IMR-90 (cell line): ENCODE measurements at regions not wholly inside any gene's neighbourhood (a gene's known extent, or its start where the extent isn't known, plus 50 kb on each side); places are given as distances from the start of the nearest gene placed in this dataset.

Source experiments
- ATAC-seq: fragments of 200-7000 bp; cut with Tn5 transposase; 2 replicates; pipeline ENCODE4 v1.9.1; 2020; ENCODE audit warnings: low read depth, mild to moderate bottlenecking, moderate library complexity
- BruUV-seq: library from RNA; stranded (reverse); fragments of 400-500 nt; replicated peaks from 2 replicates; lab custom pipeline; 2021; lab: Mats Ljungman, UMichigan
- CTCF ChIA-PET: fragments of 300-600 bp; formaldehyde crosslinking; extraction: SDS; loops from one replicate; lab custom pipeline; 2021; ENCODE audit warnings: antibody characterized with exemption; lab: Yijun Ruan, JAX
- POLR2A ChIA-PET: fragments of 300-600 bp; sonication (Branson Sonifier 250); formaldehyde crosslinking; loops from one replicate; lab custom pipeline; 2022; ENCODE audit warnings: antibody characterized with exemption; ENCODE audit not compliant: unreplicated experiment; lab: Charles Lee
- DNase-seq: peaks from one replicate; pipeline ENCODE4 v3.0.0; 2013
- H2AFZ ChIP-seq: replicated peaks from 2 replicates; pipeline ENCODE3; 2013; ENCODE audit warnings: low read length, mild to moderate bottlenecking; ENCODE audit not compliant: poor library complexity
- H2AK5ac ChIP-seq: 2 replicates; pipeline ENCODE4 v1.6.1; 2013; ENCODE audit warnings: low read depth, low read length, inconsistent platforms
- H2AK9ac ChIP-seq: replicated peaks from 2 replicates; pipeline ENCODE3; 2013; ENCODE audit warnings: mild to moderate bottlenecking, low read depth, low read length, moderate library complexity; ENCODE audit not compliant: poor library complexity
- H2BK120ac ChIP-seq: 2 replicates; pipeline ENCODE4 v1.6.1; 2013; ENCODE audit warnings: low read depth, low read length, inconsistent platforms
- H2BK15ac ChIP-seq: 3 replicates; pipeline ENCODE4 v1.6.1; 2013; ENCODE audit warnings: low read depth, low read length, inconsistent platforms
- H2BK20ac ChIP-seq: 2 replicates; pipeline ENCODE4 v1.6.1; 2013; ENCODE audit warnings: low read depth, mild to moderate bottlenecking, inconsistent platforms, low read length, moderate library complexity
- H2BK5ac ChIP-seq: 2 replicates; pipeline ENCODE4 v1.6.1; 2013; ENCODE audit warnings: mild to moderate bottlenecking, low read depth, low read length, inconsistent platforms; ENCODE audit not compliant: poor library complexity, severe bottlenecking
- H3K14ac ChIP-seq: replicated peaks from 2 replicates; pipeline ENCODE4 v1.6.1; 2013; ENCODE audit warnings: low read depth, low read length, inconsistent platforms
- H3K18ac ChIP-seq: 2 replicates; pipeline ENCODE4 v1.6.1; 2013; ENCODE audit warnings: low read depth, low read length, control low read depth
- H3K23ac ChIP-seq: 2 replicates; pipeline ENCODE4 v1.6.1; 2013; ENCODE audit warnings: low read depth, low read length, inconsistent platforms
- H3K27ac ChIP-seq: 2 replicates; pipeline ENCODE4 v1.5.1; 2013; ENCODE audit warnings: mild to moderate bottlenecking, control low read depth, low read length; ENCODE audit not compliant: insufficient read depth
- H3K27me3 ChIP-seq: 2 replicates; pipeline ENCODE4 v1.6.1; 2013; ENCODE audit warnings: low read length; ENCODE audit not compliant: control insufficient read depth, insufficient read depth
- H3K36me3 ChIP-seq: 2 replicates; pipeline ENCODE4 v1.6.1; 2013; ENCODE audit warnings: low read length, mixed read lengths; ENCODE audit not compliant: control insufficient read depth, insufficient read depth
- H3K4ac ChIP-seq: 2 replicates; pipeline ENCODE4 v1.6.1; 2013; ENCODE audit warnings: low read depth, low read length, inconsistent platforms
- H3K4me1 ChIP-seq: 2 replicates; pipeline ENCODE4 v1.6.1; 2013; ENCODE audit warnings: low read length, mixed read lengths; ENCODE audit not compliant: control insufficient read depth, insufficient read depth
- H3K4me2 ChIP-seq: 2 replicates; pipeline ENCODE4 v1.6.1; 2013; ENCODE audit warnings: low read depth, mild to moderate bottlenecking, control low read depth, low read length, moderate library complexity
- H3K4me3 ChIP-seq: 2 replicates; pipeline ENCODE4 v1.5.1; 2013; ENCODE audit warnings: low read depth, mild to moderate bottlenecking, control low read depth, low read length, moderate library complexity; ENCODE audit not compliant: insufficient read depth
- H3K56ac ChIP-seq: 2 replicates; pipeline ENCODE4 v1.6.1; 2013; ENCODE audit warnings: low read length, inconsistent platforms; ENCODE audit not compliant: insufficient read depth; ENCODE audit errors: extremely low read depth
- H3K79me1 ChIP-seq, 2 experiments: 2 replicates each; pipeline ENCODE4 v1.6.1; 2013; ENCODE audit warnings: low read length in 2 of 2, inconsistent platforms in 1 of 2, low read depth in 1 of 2
- H3K9ac ChIP-seq: 2 replicates; pipeline ENCODE4 v1.6.1; 2013; ENCODE audit warnings: low read depth, low read length, control low read depth
- H3K9me1 ChIP-seq: 2 replicates; pipeline ENCODE4 v1.6.1; 2013; ENCODE audit warnings: low read length, inconsistent platforms; ENCODE audit not compliant: insufficient read depth
- H3K9me3 ChIP-seq: 2 replicates; pipeline ENCODE4 v1.6.1; 2013; ENCODE audit warnings: low read length; ENCODE audit not compliant: control insufficient read depth, insufficient read depth
- H4K20me1 ChIP-seq: 2 replicates; pipeline ENCODE4 v1.6.1; 2013; ENCODE audit warnings: low read length, inconsistent platforms; ENCODE audit not compliant: insufficient read depth
- H4K5ac ChIP-seq: 2 replicates; pipeline ENCODE4 v1.6.1; 2013; ENCODE audit warnings: mild to moderate bottlenecking, low read depth, low read length, control low read depth
- H4K8ac ChIP-seq, 2 experiments: 2 replicates each; pipeline ENCODE4 v1.6.1; 2013; ENCODE audit warnings: low read depth in 2 of 2, low read length in 2 of 2, control low read depth in 1 of 2, inconsistent platforms in 1 of 2
- H4K91ac ChIP-seq: 2 replicates; pipeline ENCODE4 v1.6.1; 2013; ENCODE audit warnings: low read depth, low read length, inconsistent platforms; ENCODE audit not compliant: insufficient read depth
- BHLHE40 ChIP-seq: fragments of 150-350 bp; IDR thresholded peaks from 2 replicates; pipeline ENCODE4 v1.6.1; 2016; ENCODE audit warnings: mild to moderate bottlenecking, low read depth, low read length
- CHD1 ChIP-seq: IDR thresholded peaks from 2 replicates; pipeline ENCODE4 v1.6.1; 2012; ENCODE audit warnings: low read depth, low read length, improper control_type of control experiment
- CTCF ChIP-seq: conservative IDR thresholded peaks from 2 replicates; pipeline ENCODE4 v1.5.1; 2012; ENCODE audit warnings: mild to moderate bottlenecking, low read depth, low read length, improper control_type of control experiment
- FOS ChIP-seq: fragments of 150-350 bp; IDR thresholded peaks from 2 replicates; pipeline ENCODE4 v1.6.1; 2016; ENCODE audit warnings: low read depth, low read length
- MAFK ChIP-seq: IDR thresholded peaks from 2 replicates; pipeline ENCODE4 v1.6.1; 2012; ENCODE audit warnings: low read depth, low read length, improper control_type of control experiment
- MXI1 ChIP-seq: IDR thresholded peaks from 2 replicates; pipeline ENCODE4 v1.6.1; 2012; ENCODE audit warnings: low read depth, mild to moderate bottlenecking, low read length, moderate library complexity, borderline replicate concordance
- NFE2L2 ChIP-seq: fragments of 150-350 bp; IDR thresholded peaks from 2 replicates; pipeline ENCODE4 v1.6.1; 2016; ENCODE audit warnings: low read depth, mild to moderate bottlenecking, low read length
- POLR2A ChIP-seq: IDR thresholded peaks from 2 replicates; pipeline ENCODE4 v1.6.1; 2012; ENCODE audit warnings: mild to moderate bottlenecking, low read depth, low read length
- RAD21 ChIP-seq: IDR thresholded peaks from 2 replicates; pipeline ENCODE4 v1.6.1; 2012; ENCODE audit warnings: low read length, improper control_type of control experiment
- RCOR1 ChIP-seq: IDR thresholded peaks from 2 replicates; pipeline ENCODE4 v1.6.1; 2012; ENCODE audit warnings: mild to moderate bottlenecking, low read length, improper control_type of control experiment; ENCODE audit not compliant: insufficient replicate concordance
- WGBS, 2 experiments: methylation state at CpG; one replicate each; pipeline versions ENCODE4 v1.1.5 to v1.1.7; 2013; ENCODE audit warnings: missing lambda C conversion rate in 2 of 2; ENCODE audit not compliant: insufficient read length in 1 of 2; ENCODE audit errors: extremely low coverage in 2 of 2; 5-methylcytosine and 5-hydroxymethylcytosine counted together
- dilution Hi-C: fragments of 300-500 bp; cut with HindIII; formaldehyde crosslinking; loops from one replicate; pipeline ENCODE4 v1.14.3; 2018; ENCODE audit warnings: low sequenced_read_pairs; ENCODE audit not compliant: unreplicated experiment
- in situ Hi-C: fragments of 300-500 bp; cut with MboI; formaldehyde crosslinking; loops from 3 replicates; pipeline ENCODE4 v1.14.3; 2019; ENCODE audit warnings: low sequenced_read_pairs, inconsistent platforms, mixed read lengths
- intact Hi-C: fragments of 100-400 bp; cut with micrococcal nuclease; formaldehyde crosslinking; loops from 2 replicates; pipeline ENCODE4 v1.10.0; 2022

GRCh38 chr1:103362348-103363007 lies 163.0 kb upstream of the RNPC3 start:
- no peak overlapping the region for H2AFZ ChIP-seq
- dilution Hi-C loops = no loop called here
- no TSS peak for BruUV-seq

More at GRCh38 chr1:103362348-103363007, 163.0 kb upstream of the RNPC3 start:
- H2AK9ac ChIP-seq = no peak overlapping the region
- ChIA-PET POLR2A (no interaction called here), CTCF (no interaction called here)
- H3K27me3 ChIP-seq = no peaks in the 10 kb centered on the region
- no peak for ATAC-seq
- H2BK5ac ChIP-seq = no peak overlapping the region
- H3K4me1 ChIP-seq = no peaks in the 10 kb centered on the region
- H3K4me3 ChIP-seq = no peak overlapping the region
- intact Hi-C loops = no loop called here
- H3K56ac ChIP-seq = no peak overlapping the region
- H3K27ac ChIP-seq = no peak overlapping the region
- no peak for DNase-seq
- no peak overlapping the region for H2BK15ac ChIP-seq
- in situ Hi-C loops = no loop called here
- no peak overlapping the region for H3K18ac ChIP-seq
- H4K8ac ChIP-seq = no peak overlapping the region
- no peaks in the 10 kb centered on the region for H3K9me1 ChIP-seq
- TF ChIP-seq MXI1 (no peak), NFE2L2 (no peak), POLR2A (no peak), CTCF (no peak), RCOR1 (no peak), FOS (no peak), BHLHE40 (no peak), MAFK (no peak), CHD1 (no peak), RAD21 (no peak)
- no peaks in the 10 kb centered on the region for H3K9me3 ChIP-seq
- no peaks in the 10 kb centered on the region for H3K79me1 ChIP-seq
- H3K14ac ChIP-seq = no peak overlapping the region
- H3K36me3 ChIP-seq = no peaks in the 10 kb centered on the region
- no peak overlapping the region for H3K9ac ChIP-seq
- H2BK120ac ChIP-seq = no peak overlapping the region
- H2BK20ac ChIP-seq = no peak overlapping the region
- H4K20me1 ChIP-seq = no peaks in the 10 kb centered on the region
- no CpG with 5 or more reads among the region's 4 CpGs for WGBS, 2 experiments
- H3K4ac ChIP-seq = no peak overlapping the region
- no peak overlapping the region for H3K4me2 ChIP-seq
- no peak overlapping the region for H2AK5ac ChIP-seq
- H3K23ac ChIP-seq = no peak overlapping the region
- no peak overlapping the region for H4K91ac ChIP-seq
- no peak overlapping the region for H4K5ac ChIP-seq
